ENCODE measurements at regions not wholly inside any gene's neighbourhood (a gene's known extent, or its start where the extent isn't known, plus 50 kb on each side); places are given as distances from the start of the nearest gene placed in this dataset.

GRCh38 chr13:78997902-78998629, 339.1 kb upstream of the OBI1 start:
- DNase-seq (no peak), ATAC-seq (ENCODE audit: low FRiP score) (no peak)
- Histone ChIP-seq H3K9me3 (ENCODE audit: control insufficient read depth, low read length) (no peaks in the 10 kb centered on the region), H3K4me1 (ENCODE audit: control insufficient read depth in 1 of 2, insufficient read depth in 2 of 2, low read length in 2 of 2) (no peaks in the 10 kb centered on the region), H3K4me3 (ENCODE audit: low read length in 2 of 2) (no peak overlapping the region), H3K36me3 (ENCODE audit: control insufficient read depth in 1 of 2, insufficient read depth in 2 of 2, low read length in 1 of 2) (no peaks in the 10 kb centered on the region), H3K27ac (ENCODE audit: low read depth in 1 of 2, low read length in 2 of 2) (no peak overlapping the region), H3K27me3 (ENCODE audit: control insufficient read depth in 1 of 2, insufficient read depth in 2 of 2, low read length in 1 of 2) (no peaks in the 10 kb centered on the region)
- intact Hi-C loops (cut with DNase I) = no loop called here
- WGBS, 2 donors = 59 to 64% methylated on average over 9 of the region's 9 CpGs

- 37 to 42% methylated on average over 2 of the region's 2 CpGs for WGBS, 2 donors
- no peak for ATAC-seq (ENCODE audit: low FRiP score)
- H3K27ac ChIP-seq (ENCODE audit: low read depth in 1 of 2, low read length in 2 of 2) = no peak overlapping the region
- no peaks in the 10 kb centered on the region for H3K36me3 ChIP-seq (ENCODE audit: control insufficient read depth in 1 of 2, insufficient read depth in 2 of 2, low read length in 1 of 2)
- peaks cover 2% of the 10 kb centered on the region for H3K9me3 ChIP-seq (ENCODE audit: control insufficient read depth, low read length)
- no peak overlapping the region for H3K4me3 ChIP-seq (ENCODE audit: low read length in 2 of 2)
- peaks cover 0 to 1% of the 10 kb centered on the region in 2 donors for H3K27me3 ChIP-seq (ENCODE audit: control insufficient read depth in 1 of 2, insufficient read depth in 2 of 2, low read length in 1 of 2)
- H3K4me1 ChIP-seq (ENCODE audit: control insufficient read depth in 1 of 2, insufficient read depth in 2 of 2, low read length in 2 of 2) = no peaks in the 10 kb centered on the region
- intact Hi-C loops (cut with DNase I) = no loop called here
- no peak for DNase-seq
These were observed 334.8 kb upstream of the OBI1 start for GRCh38 chr13:78993792-78994191.

- Histone ChIP-seq H3K9me3 (ENCODE audit: control insufficient read depth, low read length) (no peaks in the 10 kb centered on the region), H3K4me1 (ENCODE audit: control insufficient read depth in 1 of 2, insufficient read depth in 2 of 2, low read length in 2 of 2) (no peaks in the 10 kb centered on the region), H3K27me3 (ENCODE audit: control insufficient read depth in 1 of 2, insufficient read depth in 2 of 2, low read length in 1 of 2) (no peaks in the 10 kb centered on the region), H3K4me3 (ENCODE audit: low read length in 2 of 2) (no peak overlapping the region), H3K36me3 (ENCODE audit: control insufficient read depth in 1 of 2, insufficient read depth in 2 of 2, low read length in 1 of 2) (no peaks in the 10 kb centered on the region), H3K27ac (ENCODE audit: low read depth in 1 of 2, low read length in 2 of 2) (no peak overlapping the region)
- 78% methylated on average over 4 of the region's 4 CpGs for WGBS, 2 donors
- intact Hi-C loops (cut with DNase I) = loop anchor here in 1 of 2 donors (5.0 kb wide), 1 partner anchor 845 kb away; no protein-coding TSS in a partner anchor
- ATAC-seq (ENCODE audit: low FRiP score) (no peak), DNase-seq (no peak)
These were observed 323.0 kb upstream of the OBI1 start for GRCh38 chr13:78981913-78982312.

- intact Hi-C loops (cut with DNase I) = loop anchor here in 1 of 2 donors (5.0 kb wide), 1 partner anchor 842 kb away; no protein-coding TSS in a partner anchor
- Histone ChIP-seq H3K9me3 (ENCODE audit: control insufficient read depth, low read length) (no peaks in the 10 kb centered on the region), H3K36me3 (ENCODE audit: control insufficient read depth in 1 of 2, insufficient read depth in 2 of 2, low read length in 1 of 2) (no peaks in the 10 kb centered on the region), H3K27me3 (ENCODE audit: control insufficient read depth in 1 of 2, insufficient read depth in 2 of 2, low read length in 1 of 2) (no peaks in the 10 kb centered on the region), H3K27ac (ENCODE audit: low read depth in 1 of 2, low read length in 2 of 2) (no peak overlapping the region), H3K4me3 (ENCODE audit: low read length in 2 of 2) (no peak overlapping the region), H3K4me1 (ENCODE audit: control insufficient read depth in 1 of 2, insufficient read depth in 2 of 2, low read length in 2 of 2) (no peaks in the 10 kb centered on the region)
- DNase-seq (no peak), ATAC-seq (ENCODE audit: low FRiP score) (no peak)
- 85 to 89% methylated on average over 5 of the region's 5 CpGs for WGBS, 2 donors
These were observed 320.4 kb upstream of the OBI1 start for GRCh38 chr13:78979349-78979748.

- Histone ChIP-seq H3K9me3 (ENCODE audit: control insufficient read depth, low read length) (no peaks in the 10 kb centered on the region), H3K27ac (ENCODE audit: low read depth in 1 of 2, low read length in 2 of 2) (no peak overlapping the region), H3K4me1 (ENCODE audit: control insufficient read depth in 1 of 2, insufficient read depth in 2 of 2, low read length in 2 of 2) (no peaks in the 10 kb centered on the region), H3K4me3 (ENCODE audit: low read length in 2 of 2) (no peak overlapping the region), H3K36me3 (ENCODE audit: control insufficient read depth in 1 of 2, insufficient read depth in 2 of 2, low read length in 1 of 2) (no peaks in the 10 kb centered on the region), H3K27me3 (ENCODE audit: control insufficient read depth in 1 of 2, insufficient read depth in 2 of 2, low read length in 1 of 2) (no peaks in the 10 kb centered on the region)
- no peak for DNase-seq
- WGBS, 2 donors = 18 to 26% methylated on average over 2 of the region's 2 CpGs
- peak; percentile 61 for ATAC-seq (ENCODE audit: low FRiP score)
- intact Hi-C loops (cut with DNase I) = loop anchor here in 1 of 2 donors (5.0 kb wide), 1 partner anchor 841 kb away; no protein-coding TSS in a partner anchor
These were observed 319.5 kb upstream of the OBI1 start for GRCh38 chr13:78978381-78978998.

- 77 to 81% methylated on average over 3 of the region's 3 CpGs for WGBS, 2 donors
- H3K36me3 ChIP-seq (ENCODE audit: control insufficient read depth in 1 of 2, insufficient read depth in 2 of 2, low read length in 1 of 2) = no peaks in the 10 kb centered on the region
- H3K4me1 ChIP-seq (ENCODE audit: control insufficient read depth in 1 of 2, insufficient read depth in 2 of 2, low read length in 2 of 2) = no peaks in the 10 kb centered on the region
- no peak for DNase-seq
- no peak for ATAC-seq (ENCODE audit: low FRiP score)
- no peak overlapping the region for H3K4me3 ChIP-seq (ENCODE audit: low read length in 2 of 2)
- H3K27ac ChIP-seq (ENCODE audit: low read depth in 1 of 2, low read length in 2 of 2) = no peak overlapping the region
- no peaks in the 10 kb centered on the region for H3K9me3 ChIP-seq (ENCODE audit: control insufficient read depth, low read length)
- intact Hi-C loops (cut with DNase I) = loop anchor here in 1 of 2 donors (5.0 kb wide), 1 partner anchor 840 kb away; no protein-coding TSS in a partner anchor
- H3K27me3 ChIP-seq (ENCODE audit: control insufficient read depth in 1 of 2, insufficient read depth in 2 of 2, low read length in 1 of 2) = no peaks in the 10 kb centered on the region
These were observed 318.4 kb upstream of the OBI1 start for GRCh38 chr13:78977311-78977710.

- 69 to 80% methylated on average over 5 of the region's 5 CpGs for WGBS, 2 donors
- Histone ChIP-seq H3K9me3 (ENCODE audit: control insufficient read depth, low read length) (no peaks in the 10 kb centered on the region), H3K27ac (ENCODE audit: low read depth in 1 of 2, low read length in 2 of 2) (no peak overlapping the region), H3K4me3 (ENCODE audit: low read length in 2 of 2) (no peak overlapping the region), H3K4me1 (ENCODE audit: control insufficient read depth in 1 of 2, insufficient read depth in 2 of 2, low read length in 2 of 2) (no peaks in the 10 kb centered on the region), H3K36me3 (ENCODE audit: control insufficient read depth in 1 of 2, insufficient read depth in 2 of 2, low read length in 1 of 2) (no peaks in the 10 kb centered on the region), H3K27me3 (ENCODE audit: control insufficient read depth in 1 of 2, insufficient read depth in 2 of 2, low read length in 1 of 2) (no peaks in the 10 kb centered on the region)
- intact Hi-C loops (cut with DNase I) = loop anchor here in 1 of 2 donors (5.0 kb wide), 1 partner anchor 839 kb away; no protein-coding TSS in a partner anchor
- ATAC-seq (ENCODE audit: low FRiP score) (no peak), DNase-seq (no peak)
These were observed 317.7 kb upstream of the OBI1 start for GRCh38 chr13:78976696-78977095.

- no peak overlapping the region for H3K4me3 ChIP-seq (ENCODE audit: low read length in 2 of 2)
- 77 to 87% methylated on average over 3 of the region's 3 CpGs for WGBS, 2 donors
- no peaks in the 10 kb centered on the region for H3K36me3 ChIP-seq (ENCODE audit: control insufficient read depth in 1 of 2, insufficient read depth in 2 of 2, low read length in 1 of 2)
- no peaks in the 10 kb centered on the region for H3K4me1 ChIP-seq (ENCODE audit: control insufficient read depth in 1 of 2, insufficient read depth in 2 of 2, low read length in 2 of 2)
- ATAC-seq (ENCODE audit: low FRiP score) = no peak
- no peaks in the 10 kb centered on the region for H3K9me3 ChIP-seq (ENCODE audit: control insufficient read depth, low read length)
- no peak for DNase-seq
- H3K27me3 ChIP-seq (ENCODE audit: control insufficient read depth in 1 of 2, insufficient read depth in 2 of 2, low read length in 1 of 2) = no peaks in the 10 kb centered on the region
- intact Hi-C loops (cut with DNase I) = no loop called here
- no peak overlapping the region for H3K27ac ChIP-seq (ENCODE audit: low read depth in 1 of 2, low read length in 2 of 2)
These were observed 313.6 kb upstream of the OBI1 start for GRCh38 chr13:78972561-78972960.

Data from aorta (tissue), 5 donors.